GM21717 (cell line): ENCODE measurements at regions not wholly inside any gene's neighbourhood (a gene's known extent, or its start where the extent isn't known, plus 50 kb on each side); places are given as distances from the start of the nearest gene placed in this dataset.

Experiments used
- ATAC-seq: cut with Tn5 transposase; IDR thresholded peaks from one replicate; pipeline ENCODE4 v1.9.1; 2021; ENCODE audit warnings: mild to moderate bottlenecking, moderate library complexity; ENCODE audit not compliant: unreplicated experiment

DNA sequence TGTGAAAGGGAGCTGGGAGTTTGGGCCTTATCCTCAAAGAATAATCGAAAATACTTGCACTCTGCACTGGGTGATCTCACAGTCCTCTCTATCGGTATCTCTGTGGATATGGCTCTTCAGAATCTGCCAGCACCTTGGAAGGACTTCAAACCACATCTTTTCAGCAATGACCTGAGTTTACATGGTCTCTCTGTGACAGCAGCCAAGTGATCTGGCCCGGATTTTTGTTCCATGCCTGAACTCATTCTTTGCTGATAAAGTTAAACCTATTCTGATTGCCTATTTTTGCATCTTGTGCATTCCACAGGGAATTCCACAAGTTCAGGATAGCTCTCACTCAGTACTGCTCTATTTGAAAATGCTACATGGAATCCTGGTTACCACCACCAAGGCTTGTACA, 98.9 kb downstream of the HDGFL1 start:
- no peak for ATAC-seq

DNA sequence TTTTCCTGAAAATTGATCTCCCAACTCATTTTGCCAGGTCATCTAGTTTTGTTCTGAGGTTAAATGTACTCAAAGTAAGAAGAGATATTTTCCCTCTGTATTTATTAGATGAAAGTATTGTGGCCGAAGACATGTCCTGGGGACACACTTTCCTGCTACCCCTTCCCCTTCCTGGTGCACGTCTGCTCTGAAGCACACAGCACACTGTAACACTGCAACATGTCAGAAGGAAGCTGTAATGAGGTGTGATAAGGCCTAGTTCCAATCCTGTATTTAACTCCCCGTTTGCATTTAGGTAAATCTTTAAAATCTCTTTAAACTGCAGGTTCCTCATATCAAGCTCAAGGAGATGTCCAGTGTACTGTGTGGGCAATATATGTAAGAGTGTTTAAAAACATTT, 99.4 kb downstream of the HDGFL1 start:
- ATAC-seq: no peak

DNA sequence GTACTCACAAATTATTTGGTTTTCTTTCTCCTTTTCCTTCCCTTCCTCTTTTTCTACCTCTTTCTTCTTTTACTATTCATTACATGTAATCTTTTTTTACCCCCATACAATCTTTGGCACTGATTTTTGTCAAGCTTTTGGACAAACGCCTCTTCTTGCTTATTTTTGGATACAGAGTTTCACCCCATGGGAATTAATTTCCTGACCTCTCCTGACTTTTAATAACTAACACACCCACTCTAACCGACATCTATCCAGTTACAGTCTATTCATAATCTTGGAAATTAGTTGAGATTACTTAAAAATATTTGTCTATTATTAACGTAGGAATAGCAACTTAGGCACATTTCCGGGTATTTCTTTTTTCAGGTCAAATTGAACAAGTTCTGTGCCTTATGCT, 101.2 kb downstream of the HDGFL1 start:
- no peak for ATAC-seq

DNA sequence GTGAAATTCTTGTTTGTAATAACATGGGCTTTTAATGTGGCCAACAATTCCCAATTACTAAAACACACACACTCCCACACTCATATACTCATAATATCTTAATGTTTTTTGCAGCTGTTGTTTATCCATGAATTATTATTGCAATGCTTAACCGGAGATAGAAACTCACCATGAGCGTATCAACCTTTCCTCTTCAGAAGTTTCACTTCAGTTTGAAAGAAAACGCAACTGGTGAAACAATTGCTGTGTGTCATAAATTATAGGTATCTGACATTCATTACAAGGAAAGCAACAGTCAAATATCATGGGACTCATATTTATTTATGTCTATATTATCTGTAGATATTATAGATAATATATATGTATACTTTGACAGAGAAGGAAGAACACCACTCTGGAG, 104.1 kb downstream of the HDGFL1 start:
- ATAC-seq: no peak

DNA sequence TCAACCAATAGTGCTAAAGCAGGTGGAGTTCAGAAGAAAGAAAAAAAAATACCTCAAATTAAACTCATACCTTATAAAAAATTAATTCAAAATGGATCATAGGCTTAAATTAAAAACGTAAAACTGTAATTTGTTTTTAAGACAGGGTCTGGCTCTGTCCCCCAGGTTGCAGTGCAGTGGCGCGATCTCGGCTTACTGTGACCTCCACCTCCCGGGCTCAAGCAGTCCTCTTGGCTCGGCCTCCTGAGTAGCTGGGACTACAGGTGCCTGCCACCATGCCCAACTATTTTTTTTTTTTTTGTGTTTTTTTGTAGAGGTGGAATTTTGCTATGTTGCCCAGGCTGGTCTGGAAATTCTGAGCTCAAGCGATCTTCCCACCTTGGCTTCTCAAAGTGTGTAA, 111.6 kb downstream of the HDGFL1 start:
- ATAC-seq: no peak

DNA sequence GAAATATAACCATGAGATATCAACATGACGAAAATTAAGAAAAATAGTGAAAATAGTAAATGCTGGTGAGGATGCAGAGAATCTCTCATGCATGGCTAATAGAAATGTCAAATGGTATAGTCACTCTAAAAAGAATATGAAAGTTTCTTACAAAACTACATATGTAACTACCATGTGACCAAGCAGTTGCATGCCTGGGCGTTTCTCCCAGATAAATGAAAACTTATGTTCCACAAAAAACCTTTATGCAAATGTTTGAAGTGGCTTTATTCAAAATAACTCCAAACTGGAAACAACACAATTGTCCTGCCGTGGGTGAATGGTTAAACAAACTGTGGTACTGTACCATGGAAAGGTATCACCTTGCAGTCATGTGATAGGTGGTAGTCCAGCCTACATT, 112.4 kb downstream of the HDGFL1 start:
- ATAC-seq: no peak

DNA sequence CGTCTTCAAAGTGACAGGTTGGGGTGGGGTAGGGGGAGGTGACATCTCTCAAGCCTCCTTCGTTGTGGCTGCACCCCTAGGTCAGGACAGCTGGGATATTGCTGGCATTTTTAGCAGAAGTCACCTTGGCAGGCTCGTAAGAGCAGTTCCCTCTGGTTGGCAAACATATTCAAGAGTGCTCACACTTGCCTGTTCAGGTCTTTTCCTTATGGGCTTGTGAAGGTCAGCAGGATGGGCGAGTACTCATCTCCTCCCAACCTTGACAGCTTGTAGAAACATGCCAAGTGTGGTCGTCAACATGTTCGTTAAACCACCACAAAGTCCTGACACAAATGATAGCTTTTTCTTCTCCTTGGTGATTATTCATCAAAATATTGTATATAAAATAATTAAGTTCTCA, 113.6 kb downstream of the HDGFL1 start:
- ATAC-seq: no peak

DNA sequence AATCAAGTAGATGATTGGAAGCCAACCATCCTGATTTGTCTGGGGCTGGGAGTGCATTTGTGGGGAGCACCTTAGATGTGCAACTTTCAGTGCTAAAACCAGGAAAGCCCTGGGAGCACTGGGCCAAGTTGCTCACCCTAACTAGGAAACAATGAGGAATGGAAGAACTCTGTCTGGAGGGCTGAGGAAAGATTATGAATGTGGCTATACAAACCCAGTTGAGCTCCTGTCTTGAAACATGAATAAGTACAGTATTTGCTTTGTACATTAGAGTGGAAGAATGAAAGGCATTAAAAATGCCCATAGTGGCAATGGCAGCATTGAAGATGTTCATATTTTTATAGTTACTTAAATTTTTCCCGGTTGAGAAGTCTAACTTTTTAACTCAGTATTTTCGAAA, 121.1 kb downstream of the HDGFL1 start:
- no peak for ATAC-seq

DNA sequence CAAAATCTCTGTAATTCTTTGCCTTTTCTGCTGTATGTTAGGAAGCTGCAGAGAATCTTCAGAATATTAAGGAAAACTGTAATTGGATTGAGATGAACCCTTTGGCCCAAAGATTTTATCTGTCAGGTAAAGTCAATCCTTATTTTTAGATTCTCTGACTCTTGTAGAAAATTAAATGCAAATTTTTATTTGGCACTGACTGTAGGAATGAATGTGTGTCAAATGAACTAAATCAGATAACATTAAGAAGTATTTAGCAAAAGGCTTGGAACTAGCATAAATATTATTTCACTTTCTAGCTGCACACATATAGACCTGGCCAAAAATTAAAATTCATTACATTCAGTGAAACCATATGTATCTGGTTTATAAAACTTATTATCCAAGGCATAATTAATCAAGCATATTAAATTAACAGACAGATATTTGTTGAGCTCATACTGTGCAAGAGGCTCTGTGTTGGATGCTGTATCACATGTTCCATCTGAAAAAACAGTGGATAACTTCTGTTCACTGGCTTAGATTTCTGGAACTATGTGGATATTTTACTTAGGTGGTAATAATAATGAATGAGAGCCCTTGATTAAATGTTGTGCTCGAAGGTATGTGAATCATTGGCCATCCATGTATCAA, 124.8 kb downstream of the HDGFL1 start:
- no peak for ATAC-seq

DNA sequence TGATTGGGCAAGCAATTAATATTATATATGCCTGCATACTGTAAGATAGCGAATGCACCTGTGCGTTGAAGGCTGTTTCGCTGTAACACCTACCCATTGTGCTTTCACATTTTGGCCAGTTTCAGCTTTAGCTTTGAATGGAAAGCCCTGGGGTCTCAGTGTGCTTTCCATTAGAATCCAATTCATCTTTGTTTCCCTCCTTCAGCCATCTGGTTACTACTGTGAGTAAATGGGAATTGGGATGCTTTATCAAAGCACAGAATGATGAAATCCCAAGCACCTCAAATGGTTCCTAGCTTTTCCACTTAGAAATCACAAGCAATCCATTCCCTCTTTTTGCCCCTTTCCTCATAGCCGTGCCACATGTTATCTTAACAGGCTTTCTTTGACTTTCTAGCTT, 127.1 kb downstream of the HDGFL1 start:
- no peak for ATAC-seq

DNA sequence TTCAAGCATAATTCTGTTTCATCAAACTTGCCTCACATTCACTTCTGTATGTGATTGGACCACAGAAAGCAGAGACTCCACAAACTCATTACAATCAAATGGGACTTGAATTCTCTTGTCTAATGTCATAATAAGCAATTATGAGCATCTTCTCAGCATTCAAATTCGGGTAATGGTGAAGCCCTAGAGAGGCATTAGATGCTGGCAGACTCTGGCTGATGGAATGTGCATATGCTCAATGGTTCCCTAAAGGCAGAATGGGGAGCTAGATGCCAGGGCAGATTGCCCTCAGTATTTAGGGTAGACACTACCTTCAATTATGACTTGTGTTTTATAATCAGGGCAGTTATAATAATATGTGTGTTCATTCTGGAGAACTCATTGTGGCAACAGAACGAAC, 127.9 kb downstream of the HDGFL1 start:
- ATAC-seq: no peak

DNA sequence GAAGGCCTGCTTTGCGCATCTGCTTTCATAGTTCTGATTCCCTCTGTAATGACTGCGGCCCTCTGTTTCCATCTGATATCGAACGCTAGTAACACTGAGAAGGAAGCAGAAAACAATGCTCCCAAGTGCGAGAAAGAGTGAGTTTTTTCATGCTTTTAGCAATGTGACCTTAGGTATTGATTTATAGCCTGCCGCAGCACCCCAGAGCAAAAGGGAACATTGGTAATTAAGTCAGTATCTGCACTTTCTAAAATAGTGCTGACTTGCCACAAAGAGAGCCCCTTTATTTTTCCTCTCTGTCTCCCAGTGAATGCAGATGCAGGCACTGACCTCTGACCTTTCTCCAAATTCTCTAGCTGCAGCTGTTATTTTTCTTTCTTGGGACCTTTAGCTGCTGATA, 129.8 kb downstream of the HDGFL1 start:
- ATAC-seq: no peak

DNA sequence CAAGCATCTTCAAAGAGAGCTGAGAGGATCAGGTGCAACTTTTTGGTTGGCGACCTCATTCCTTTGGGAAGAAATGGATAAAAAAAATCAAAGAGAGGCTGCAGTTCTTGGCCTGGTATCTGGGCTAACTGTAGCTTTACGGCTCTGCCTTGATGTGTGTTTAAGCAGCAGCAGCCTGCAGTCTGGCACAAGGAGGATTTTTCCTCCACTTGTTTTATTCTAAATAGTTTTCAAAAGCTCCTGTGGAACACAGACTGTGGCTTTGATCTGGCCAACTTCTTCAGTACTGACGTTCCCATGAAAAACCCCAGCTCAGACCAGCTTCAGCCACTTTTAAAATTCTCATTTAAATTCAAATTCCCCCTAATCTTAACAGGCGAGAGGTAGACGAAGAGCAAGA, 137.3 kb downstream of the HDGFL1 start:
- no peak for ATAC-seq

DNA sequence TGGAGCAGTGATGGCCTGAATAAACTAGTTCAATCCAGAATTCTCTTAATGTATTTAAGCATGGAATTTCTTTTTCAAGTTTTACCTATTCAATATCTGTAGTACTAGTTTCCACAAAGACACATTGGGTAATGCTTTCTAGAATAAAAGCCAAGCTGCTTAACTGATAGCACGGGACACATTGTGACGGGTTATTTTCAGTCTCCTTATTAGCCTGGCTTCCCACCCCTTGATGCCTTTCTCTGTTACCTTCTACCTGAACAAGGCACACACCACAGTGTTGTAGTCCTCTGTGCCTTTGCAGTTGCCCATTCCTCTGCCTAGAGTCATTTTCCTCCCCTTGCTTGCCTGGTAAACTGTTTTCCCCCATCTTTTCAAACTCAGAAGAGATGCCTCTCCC, 139.1 kb downstream of the HDGFL1 start:
- ATAC-seq: no peak

DNA sequence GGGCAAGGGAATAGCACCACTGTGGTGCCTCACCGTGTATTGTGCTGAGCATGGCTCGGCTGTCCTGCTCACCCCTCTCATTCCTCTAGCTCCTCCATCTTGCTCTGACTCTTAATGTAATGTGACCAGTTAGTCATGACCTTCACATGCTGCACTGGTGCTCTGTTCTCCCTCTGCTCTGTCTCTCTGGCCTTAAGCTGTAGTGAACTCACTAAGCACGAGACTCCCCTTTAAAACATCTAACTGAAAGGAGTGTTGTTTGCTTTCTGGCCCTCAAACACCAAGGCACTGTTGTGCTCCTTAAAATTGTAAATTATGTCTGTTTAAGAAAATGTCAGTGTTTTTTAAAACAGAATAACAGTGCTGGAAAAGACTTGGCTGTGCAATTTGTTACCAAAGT, 140.4 kb downstream of the HDGFL1 start:
- no peak for ATAC-seq

DNA sequence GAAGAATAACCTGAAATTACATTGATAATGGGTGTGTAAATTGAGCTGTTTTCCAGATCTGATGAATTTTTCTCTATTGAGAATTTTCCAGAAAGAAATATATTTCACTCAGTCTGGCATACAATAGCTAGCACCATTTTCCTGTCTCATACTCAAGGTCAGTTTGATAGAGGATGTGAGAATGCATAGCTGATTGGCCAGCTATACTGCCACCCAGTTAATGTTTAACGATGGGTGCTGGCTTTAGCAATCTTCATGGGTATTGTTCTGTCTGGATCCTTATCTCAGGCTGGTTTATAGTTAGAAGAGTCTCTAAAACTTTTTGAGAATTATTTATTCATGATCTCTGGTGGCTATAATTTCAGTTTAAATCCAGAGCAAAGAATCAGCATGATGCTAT, 147.4 kb downstream of the HDGFL1 start:
- ATAC-seq: no peak

DNA sequence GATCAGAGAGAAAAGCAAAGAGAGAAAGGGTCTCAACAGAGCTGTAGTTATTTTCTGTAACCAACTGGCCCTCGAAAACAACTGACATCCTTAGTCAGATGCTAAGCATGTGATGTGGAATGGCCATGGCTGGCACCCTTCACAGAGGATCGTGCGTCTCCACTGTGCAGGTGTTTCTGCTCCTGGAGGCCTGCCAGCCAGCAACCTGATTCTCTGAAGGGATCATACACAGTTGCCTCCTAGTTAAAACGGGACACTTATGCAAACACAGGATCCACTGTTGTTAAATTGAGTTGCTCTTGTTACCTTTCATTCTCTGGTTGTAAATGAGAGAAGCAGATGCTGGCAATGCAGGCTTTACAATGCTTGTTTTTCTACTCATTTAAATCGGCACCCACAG, 148.5 kb downstream of the HDGFL1 start:
- no peak for ATAC-seq

DNA sequence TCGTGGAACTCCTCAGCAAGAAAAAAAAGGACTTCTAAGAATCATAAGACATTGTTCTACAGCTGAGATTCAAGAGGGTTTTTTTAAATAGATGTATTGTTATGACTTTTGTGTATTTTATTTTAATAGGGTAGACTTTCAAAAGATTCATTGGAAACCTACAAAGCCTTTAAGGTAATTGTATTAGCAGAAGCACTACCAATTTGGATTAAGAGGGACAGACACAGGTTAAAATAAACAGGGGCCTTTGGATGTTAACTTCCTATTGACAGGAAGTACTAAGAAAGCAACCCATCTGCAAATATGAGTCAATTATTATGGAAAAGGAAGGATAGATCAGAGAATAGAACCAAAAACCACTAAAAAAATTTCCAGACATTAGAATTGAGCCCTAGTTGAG, 153.5 kb downstream of the HDGFL1 start:
- ATAC-seq: no peak

DNA sequence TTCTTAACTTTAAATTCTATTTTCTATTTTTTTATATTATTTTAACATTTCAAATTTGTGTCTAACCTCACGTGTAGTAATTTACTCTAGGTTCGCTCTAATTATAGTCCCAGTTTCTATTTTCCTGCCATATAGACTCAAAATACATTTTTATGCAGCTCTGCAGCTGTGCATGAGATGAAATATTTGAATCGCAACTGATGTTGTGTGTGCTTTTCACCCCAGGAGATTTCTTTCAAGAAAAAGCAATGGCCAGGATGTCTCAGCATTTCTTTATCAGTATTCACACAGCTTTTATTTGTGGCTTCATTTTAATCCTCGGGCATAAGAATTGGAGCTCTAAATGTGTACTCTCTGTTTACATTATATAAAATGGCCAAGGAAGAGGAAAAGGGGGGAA, 157.6 kb downstream of the HDGFL1 start:
- ATAC-seq: no peak

DNA sequence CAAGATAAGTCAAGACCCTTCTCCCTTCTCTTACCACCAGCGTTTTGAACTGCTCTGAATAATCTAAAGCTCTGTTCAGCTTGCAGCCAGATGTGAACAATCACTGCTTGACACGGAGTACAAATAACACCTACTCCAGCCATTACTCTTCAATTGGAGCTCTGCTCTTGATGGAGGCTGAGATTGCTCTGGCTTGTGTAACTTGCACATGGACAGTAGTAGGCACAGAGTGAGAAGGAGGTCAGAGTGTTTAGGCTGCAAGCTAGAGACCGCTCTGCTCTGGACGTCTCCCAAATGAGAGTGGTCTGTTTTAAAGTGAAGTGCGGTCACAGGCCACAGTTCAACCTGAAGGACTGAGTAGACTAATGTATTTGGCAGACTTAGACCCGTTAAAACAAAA, 158.3 kb downstream of the HDGFL1 start:
- ATAC-seq: no peak

DNA sequence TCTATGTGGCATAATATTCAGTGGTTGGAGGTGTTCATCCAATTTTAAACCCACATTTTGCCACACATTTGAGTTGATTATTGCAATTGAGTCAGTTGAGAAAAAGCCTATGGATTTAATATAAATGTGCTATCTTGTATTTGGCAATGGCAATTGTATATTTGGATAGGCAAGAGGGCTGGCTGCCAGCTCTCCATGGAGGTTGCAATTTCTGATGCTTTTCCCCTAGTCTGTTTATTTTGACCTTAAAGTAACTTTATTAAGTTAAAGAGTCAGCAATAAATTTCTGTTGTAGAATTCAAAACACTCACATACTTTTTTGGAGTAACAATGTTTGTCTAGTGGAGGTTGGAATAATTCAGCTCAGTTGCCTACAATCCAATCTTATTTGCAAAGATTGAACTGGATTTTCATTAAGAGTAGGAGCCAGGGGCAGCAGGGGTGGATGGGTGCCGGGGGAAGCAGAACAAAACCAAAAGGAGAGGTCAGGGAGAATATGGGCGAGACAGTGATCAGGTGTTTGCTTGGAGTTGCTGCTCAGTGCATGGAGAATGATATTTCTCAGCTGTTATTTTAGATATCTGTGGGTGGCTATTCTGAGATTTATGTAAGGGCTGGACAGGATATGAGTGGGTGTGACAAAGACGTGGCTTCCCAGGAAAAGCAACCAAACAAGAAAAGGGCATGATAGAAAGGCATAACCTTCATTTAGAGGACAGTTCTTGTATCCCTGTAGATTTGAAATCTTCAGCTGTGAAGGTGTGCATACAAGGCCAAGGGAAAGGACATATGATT, 163.0 kb downstream of the HDGFL1 start:
- no peak for ATAC-seq

DNA sequence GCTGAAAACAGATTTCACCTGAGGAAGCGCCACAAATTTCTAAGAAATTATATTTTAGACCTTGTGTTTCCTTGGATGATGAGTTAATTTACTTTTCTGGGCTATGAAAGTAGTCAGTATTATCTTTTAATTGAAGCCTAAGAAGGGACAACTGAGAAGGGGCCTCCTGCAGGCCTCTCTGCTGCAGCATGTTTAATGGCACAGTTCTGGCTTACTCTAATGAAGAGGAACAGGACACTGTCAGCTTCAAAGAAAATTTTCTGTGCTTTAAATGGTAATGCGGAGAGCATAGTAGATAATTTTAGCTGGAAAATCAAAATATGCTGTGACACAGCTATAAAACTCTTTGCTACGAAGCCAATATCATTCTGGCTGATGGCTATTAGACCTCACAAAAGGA, 167.4 kb downstream of the HDGFL1 start:
- no peak for ATAC-seq

DNA sequence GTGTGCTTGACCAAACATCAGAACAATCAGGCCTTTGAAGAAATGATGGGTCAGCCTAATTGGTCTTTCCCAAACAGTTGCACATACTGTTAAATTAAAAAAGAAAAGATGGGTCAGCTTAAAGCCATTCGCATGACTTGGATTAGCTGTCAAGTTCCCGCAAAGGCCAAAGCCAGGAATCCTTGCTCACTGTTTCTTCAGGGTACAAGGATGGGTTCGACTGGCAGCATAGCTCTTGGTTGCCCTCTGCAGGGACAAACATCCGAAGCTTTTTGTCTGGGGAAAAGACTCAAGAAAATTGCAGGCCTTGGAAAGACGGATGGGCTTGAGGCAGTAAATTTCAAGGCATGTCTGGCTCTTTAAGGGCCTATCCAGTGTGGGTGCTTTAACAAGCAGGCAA, 168.0 kb downstream of the HDGFL1 start:
- ATAC-seq: no peak
